GM18519 (cell line): ENCODE measurements at regions not wholly inside any gene's neighbourhood (a gene's known extent, or its start where the extent isn't known, plus 50 kb on each side); places are given as distances from the start of the nearest gene placed in this dataset.
A peak's percentile ranks its signal among the peaks of the same experiment; 100 is the strongest.

Experiments used
- ATAC-seq: cut with Tn5 transposase; IDR thresholded peaks from one replicate; pipeline ENCODE4 v1.9.1; 2021; ENCODE audit warnings: mild to moderate bottlenecking, moderate library complexity; ENCODE audit not compliant: unreplicated experiment, low FRiP score

- ATAC-seq = no peak
Observed at GRCh38 chr2:176466918-176467452, 197.7 kb downstream of the MTX2 start.

GRCh38 chr2:176467595-176467994, 198.4 kb downstream of the MTX2 start:
- no peak for ATAC-seq

- ATAC-seq = no peak
Observed at GRCh38 chr2:176468457-176469113, 199.3 kb downstream of the MTX2 start.

GRCh38 chr2:176470713-176471112, 201.5 kb downstream of the MTX2 start:
- ATAC-seq = no peak

- ATAC-seq = no peak
Observed at GRCh38 chr2:176471949-176472348, 202.7 kb downstream of the MTX2 start.

- ATAC-seq = no peak
Observed at GRCh38 chr2:176473177-176473576, 203.9 kb downstream of the MTX2 start.

GRCh38 chr2:176473851-176474250, 204.6 kb downstream of the MTX2 start:
- no peak for ATAC-seq

GRCh38 chr2:176477336-176477735, 208.1 kb downstream of the MTX2 start:
- no peak for ATAC-seq

GRCh38 chr2:176479961-176480360, 210.7 kb downstream of the MTX2 start:
- ATAC-seq = no peak

- ATAC-seq = no peak
Observed at GRCh38 chr2:176482107-176482506, 212.9 kb downstream of the MTX2 start.

- ATAC-seq = no peak
Observed at GRCh38 chr2:176483476-176483875, 214.2 kb downstream of the MTX2 start.

GRCh38 chr2:176483901-176484568, 214.8 kb downstream of the MTX2 start:
- no peak for ATAC-seq

GRCh38 chr2:176484838-176485237, 215.6 kb downstream of the MTX2 start:
- no peak for ATAC-seq

GRCh38 chr2:176488431-176488830, 219.2 kb downstream of the MTX2 start:
- no peak for ATAC-seq

- no peak for ATAC-seq
Observed at GRCh38 chr2:176490061-176490861, 221.0 kb downstream of the MTX2 start.

- peak; percentile 93 for ATAC-seq
Observed at GRCh38 chr2:176491172-176491904, 222.1 kb downstream of the MTX2 start.

- no peak for ATAC-seq
Observed at GRCh38 chr2:176492583-176492982, 223.3 kb downstream of the MTX2 start.

GRCh38 chr2:176493226-176493825, 224.1 kb downstream of the MTX2 start:
- ATAC-seq = no peak

- ATAC-seq = no peak
Observed at GRCh38 chr2:176493909-176494308, 224.7 kb downstream of the MTX2 start.

GRCh38 chr2:176494949-176495353, 225.7 kb downstream of the MTX2 start:
- ATAC-seq = no peak
